Spleen (tissue), 11 donors: ENCODE measurements at regions not wholly inside any gene's neighbourhood (a gene's known extent, or its start where the extent isn't known, plus 50 kb on each side); places are given as distances from the start of the nearest gene placed in this dataset.

ENCODE experiments used
- DNase-seq: peaks from one replicate; pipeline ENCODE4 v3.0.0-alpha.2; 2020
- H3K27ac ChIP-seq, 8 donors: fragments of 200-600 bp; sonication (generic) in 7 of 8; 1 replicate in 4 of 8; 2 replicates in 4 of 8; pipeline versions ENCODE4 v1.5.0 to v1.8.0; 2016 to 2021; ENCODE audit warnings: inconsistent platforms in 4 of 8, mild to moderate bottlenecking in 4 of 8, moderate library complexity in 1 of 8
- H3K27me3 ChIP-seq, 7 donors: fragments of 200-600 bp; sonication (generic) in 6 of 7; replicated peaks in 1 of 7; 1 replicate in 4 of 7; 2 replicates in 3 of 7; pipeline versions ENCODE4 v1.5.0 to v1.8.0; 2016 to 2021; ENCODE audit warnings: inconsistent platforms in 3 of 7, mild to moderate bottlenecking in 1 of 7
- H3K36me3 ChIP-seq, 6 donors: fragments of 200-600 bp; sonication (generic) in 5 of 6; 1 replicate in 4 of 6; 2 replicates in 2 of 6; pipeline versions ENCODE4 v1.5.0 to v1.8.0; 2016 to 2021; ENCODE audit warnings: inconsistent platforms in 2 of 6
- H3K4me1 ChIP-seq, 6 donors: fragments of 200-600 bp; sonication (generic) in 5 of 6; 1 replicate in 3 of 6; 2 replicates in 3 of 6; pipeline versions ENCODE4 v1.5.0 to v1.8.0; 2016 to 2021; ENCODE audit warnings: inconsistent platforms in 3 of 6
- H3K4me3 ChIP-seq, 8 donors: fragments of 200-600 bp; sonication (generic) in 7 of 8; 1 replicate in 4 of 8; 2 replicates in 4 of 8; pipeline versions ENCODE4 v1.5.0 to v1.8.0; 2016 to 2021; ENCODE audit warnings: inconsistent platforms in 4 of 8, mild to moderate bottlenecking in 4 of 8, moderate library complexity in 2 of 8
- H3K9me3 ChIP-seq, 8 donors: fragments of 200-600 bp; sonication (generic) in 7 of 8; 1 replicate in 4 of 8; 2 replicates in 4 of 8; pipeline versions ENCODE4 v1.5.0 to v1.8.0; 2016 to 2021; ENCODE audit warnings: inconsistent platforms in 4 of 8
- POLR2A ChIP-seq, 3 donors: fragments of 450-650 bp; IDR thresholded peaks; one replicate each; pipeline ENCODE4 v1.5.1; 2017; ENCODE audit warnings: antibody characterized with exemption in 3 of 3, mild to moderate bottlenecking in 1 of 3
- POLR2AphosphoS5 ChIP-seq, 3 donors: sonication (generic); formaldehyde crosslinking; IDR thresholded peaks; one replicate each; pipeline ENCODE4 v1.5.1; 2017; ENCODE audit warnings: antibody characterized with exemption in 3 of 3
- WGBS, 5 donors: extraction: QIAGEN DNeasy Blood & Tissue Kit in 3 of 5; methylation state at CpG; one replicate each; pipeline versions ENCODE4 v1.1.5 to v1.1.7; 2013 to 2018; 5-methylcytosine and 5-hydroxymethylcytosine counted together
- intact Hi-C: fragments of 100-400 bp; cut with DNase I; formaldehyde crosslinking; loops from one replicate; pipeline ENCODE4 v1.15.0; 2023; ENCODE audit warnings: low total_unique reads
- TF ChIP-seq, protein P1 (sequence below), 11 experiments: fragments of 200-600 bp in 7 of 11; fragments of 450-650 bp in 4 of 11; sonication (generic) in 4 of 11; IDR thresholded peaks in 8 of 11; conservative IDR thresholded peaks in 3 of 11; 1 replicate in 7 of 11; 2 replicates in 4 of 11; pipeline versions ENCODE4 v1.4.0 to v1.8.0; 2016 to 2021; ENCODE audit warnings: antibody characterized with exemption in 11 of 11, inconsistent platforms in 4 of 11, mild to moderate bottlenecking in 1 of 11
- donor health status: healthy with polysubstance abuse.
- donor health status: DM: no; HTN: no; CAD: no; lungs with moderate emphysema.
- donor health status: DM: no; HTN: no; CAD: no.
- donor health status: Bipolar disorder and iron deficiency.
- donor health status: healthy.
- donor health status: DM: no; HTN: no; CAD: no.
- donor health status: DM: yes; HTN: yes; CAD: no.

DNA sequence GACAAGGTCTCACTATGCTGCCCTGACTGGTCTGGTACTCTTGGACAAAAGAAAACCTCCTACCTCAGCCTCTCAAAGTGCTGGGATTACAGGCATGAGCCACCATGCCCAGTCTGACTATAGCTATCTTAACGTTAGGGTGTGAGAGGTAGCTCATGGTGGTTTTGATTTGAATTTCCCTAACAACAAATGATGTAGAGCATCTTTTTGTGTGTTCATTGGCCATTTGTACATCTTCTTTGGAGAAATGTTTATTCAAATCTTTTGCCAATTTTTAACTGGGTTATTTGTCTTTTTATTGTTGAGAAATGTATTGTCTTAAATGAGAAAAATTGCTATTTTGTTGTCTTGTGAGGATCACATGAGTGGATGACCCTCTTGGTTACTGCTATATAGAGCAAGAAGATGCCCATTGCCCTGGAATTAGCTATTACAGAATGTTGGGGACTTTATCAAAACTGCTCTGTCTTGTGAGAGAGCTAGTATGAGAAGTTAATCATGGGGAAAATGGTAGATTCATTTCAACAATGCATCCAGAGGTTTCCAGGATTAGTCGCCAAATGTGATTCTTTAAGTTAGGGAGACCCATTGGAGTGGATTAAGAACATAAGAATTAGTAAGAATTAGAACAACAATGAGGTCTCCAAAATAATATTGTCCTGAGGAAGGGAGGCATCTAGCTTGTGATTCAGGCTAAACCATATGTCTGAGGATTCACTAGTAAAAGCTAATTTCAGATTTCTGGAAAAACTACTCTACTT, 124.3 kb upstream of the MOCS2 start:
- Histone ChIP-seq H3K27ac (no peak overlapping the region), H3K36me3 (no peaks in the 10 kb centered on the region), H3K4me1 (no peaks in the 10 kb centered on the region), H3K9me3 (peaks cover 0 to 20% (median 2%) of the 10 kb centered on the region in 8 donors), H3K27me3 (no peaks in the 10 kb centered on the region), H3K4me3 (no peak overlapping the region)
- TF ChIP-seq POLR2AphosphoS5 (IDR thresholded peaks at IDR 0.05), result no peak
- TF ChIP-seq POLR2A (IDR thresholded peaks at IDR 0.05), result no peak
- TF ChIP-seq, protein P1, sequence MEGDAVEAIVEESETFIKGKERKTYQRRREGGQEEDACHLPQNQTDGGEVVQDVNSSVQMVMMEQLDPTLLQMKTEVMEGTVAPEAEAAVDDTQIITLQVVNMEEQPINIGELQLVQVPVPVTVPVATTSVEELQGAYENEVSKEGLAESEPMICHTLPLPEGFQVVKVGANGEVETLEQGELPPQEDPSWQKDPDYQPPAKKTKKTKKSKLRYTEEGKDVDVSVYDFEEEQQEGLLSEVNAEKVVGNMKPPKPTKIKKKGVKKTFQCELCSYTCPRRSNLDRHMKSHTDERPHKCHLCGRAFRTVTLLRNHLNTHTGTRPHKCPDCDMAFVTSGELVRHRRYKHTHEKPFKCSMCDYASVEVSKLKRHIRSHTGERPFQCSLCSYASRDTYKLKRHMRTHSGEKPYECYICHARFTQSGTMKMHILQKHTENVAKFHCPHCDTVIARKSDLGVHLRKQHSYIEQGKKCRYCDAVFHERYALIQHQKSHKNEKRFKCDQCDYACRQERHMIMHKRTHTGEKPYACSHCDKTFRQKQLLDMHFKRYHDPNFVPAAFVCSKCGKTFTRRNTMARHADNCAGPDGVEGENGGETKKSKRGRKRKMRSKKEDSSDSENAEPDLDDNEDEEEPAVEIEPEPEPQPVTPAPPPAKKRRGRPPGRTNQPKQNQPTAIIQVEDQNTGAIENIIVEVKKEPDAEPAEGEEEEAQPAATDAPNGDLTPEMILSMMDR (IDR thresholded peaks at IDR 0.05 in 8 of 11, conservative IDR thresholded peaks at IDR 0.05 in 3 of 11), result no peak
- intact Hi-C loops, result no loop called here
- 63 to 95% (median 69%) methylated on average over 2 of the region's 2 CpGs for WGBS, 5 donors
- DNase-seq, result no peak

DNA sequence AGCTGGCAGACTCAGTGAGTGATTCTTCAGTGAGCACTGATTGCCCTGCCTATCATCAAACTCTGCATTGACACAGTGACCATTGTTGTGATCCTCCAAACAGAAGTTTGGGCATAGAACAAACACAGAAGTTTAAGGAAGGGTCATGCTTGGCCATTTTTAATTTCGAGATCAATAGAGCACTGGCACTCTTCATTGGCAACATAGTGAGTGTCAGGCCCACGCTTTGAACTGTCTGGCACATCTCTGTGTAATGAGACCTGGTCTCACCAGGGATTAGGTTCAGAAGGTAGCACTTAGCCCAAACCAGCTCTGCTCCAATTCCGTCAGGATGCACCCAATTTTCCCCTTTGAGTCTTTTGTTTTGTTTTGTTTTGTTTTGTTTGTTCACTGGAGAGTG, 127.1 kb upstream of the MOCS2 start:
- H3K27me3 ChIP-seq, result no peaks in the 10 kb centered on the region
- 85 to 91% (median 87%) methylated on average over 3 of the region's 3 CpGs for WGBS, 5 donors

DNA sequence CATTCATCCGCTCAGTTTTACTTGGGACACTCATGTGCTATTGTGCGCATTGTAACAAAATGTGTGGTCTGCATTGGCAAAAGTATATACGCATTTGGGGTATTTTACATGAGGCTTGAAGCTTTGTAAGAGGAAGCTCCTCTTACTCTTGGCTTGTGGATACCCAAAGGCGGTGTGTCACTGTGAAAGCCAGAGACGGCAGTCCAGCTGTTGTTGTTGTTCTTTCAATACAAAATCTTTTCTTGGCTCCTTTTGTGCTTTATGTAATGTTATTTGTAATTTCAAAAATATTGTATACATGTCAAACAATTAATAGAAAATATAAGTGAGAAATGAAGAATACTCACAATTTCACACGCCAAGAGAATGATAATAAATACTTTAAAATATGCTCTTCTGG, 128.3 kb upstream of the MOCS2 start:
- 74 to 97% (median 81%) methylated on average over 6 of the region's 6 CpGs for WGBS, 5 donors
- intact Hi-C loops, result no loop called here

More for the DNA sequence above, 127.1 kb upstream of the MOCS2 start:
- no peaks in the 10 kb centered on the region for H3K36me3 ChIP-seq
- no peak overlapping the region for H3K27ac ChIP-seq
- intact Hi-C loops, result no loop called here
- H3K4me3 ChIP-seq, result no peak overlapping the region
- peaks cover 0 to 14% (median 0%) of the 10 kb centered on the region in 8 donors for H3K9me3 ChIP-seq
- TF ChIP-seq POLR2AphosphoS5 (IDR thresholded peaks at IDR 0.05), result no peak
- TF ChIP-seq, protein P1 (IDR thresholded peaks at IDR 0.05 in 8 of 11, conservative IDR thresholded peaks at IDR 0.05 in 3 of 11), result no peak
- no peak for TF ChIP-seq POLR2A (IDR thresholded peaks at IDR 0.05)
- no peak for DNase-seq
- H3K4me1 ChIP-seq, result no peaks in the 10 kb centered on the region

More for the DNA sequence above, 128.3 kb upstream of the MOCS2 start:
- TF ChIP-seq, protein P1 (IDR thresholded peaks at IDR 0.05 in 8 of 11, conservative IDR thresholded peaks at IDR 0.05 in 3 of 11), result no peak
- TF ChIP-seq POLR2AphosphoS5 (IDR thresholded peaks at IDR 0.05) (no peak), POLR2A (IDR thresholded peaks at IDR 0.05) (no peak)
- H3K9me3 ChIP-seq, result peaks cover 0 to 8% (median 0%) of the 10 kb centered on the region in 8 donors
- DNase-seq, result no peak
- no peak overlapping the region for H3K27ac ChIP-seq
- no peaks in the 10 kb centered on the region for H3K4me1 ChIP-seq
- H3K27me3 ChIP-seq, result no peaks in the 10 kb centered on the region
- no peak overlapping the region for H3K4me3 ChIP-seq
- H3K36me3 ChIP-seq, result no peaks in the 10 kb centered on the region
